Bronchial epithelial cell (primary cell): ENCODE measurements at regions not wholly inside any gene's neighbourhood (a gene's known extent, or its start where the extent isn't known, plus 50 kb on each side); places are given as distances from the start of the nearest gene placed in this dataset.
A peak's percentile ranks its signal among the peaks of the same experiment; 100 is the strongest.

Source experiments
- DNase-seq: peaks from one replicate; pipeline ENCODE4 v3.0.0-alpha.2; 2010; ENCODE audit warnings: low read depth
- FAIRE-seq: peaks from 2 replicates; lab custom pipeline; 2011; peaks lifted over from hg19 to GRCh38; lab: Jason Lieb, UNC
- H3K27me3 ChIP-seq: 2 replicates; pipeline ENCODE4 v1.5.1; 2011; ENCODE audit warnings: low read length; ENCODE audit not compliant: control insufficient read depth, insufficient read depth
- H3K36me3 ChIP-seq: 2 replicates; pipeline ENCODE4 v1.5.1; 2011; ENCODE audit warnings: low read length; ENCODE audit not compliant: control insufficient read depth, insufficient read depth
- H3K4me3 ChIP-seq: 2 replicates; pipeline ENCODE4 v1.5.1; 2011; ENCODE audit warnings: mild to moderate bottlenecking, low read depth, low read length, control low read depth
- CTCF ChIP-seq: IDR thresholded peaks from 2 replicates; pipeline ENCODE4 v1.5.1; 2011; ENCODE audit warnings: mild to moderate bottlenecking, moderate library complexity, low read length, control low read depth, inconsistent platforms; ENCODE audit not compliant: insufficient read depth, severe bottlenecking

- H3K4me3 ChIP-seq: no peak overlapping the region
These were observed 56.2 kb upstream of the ANXA1 start for GRCh38 chr9:73095425-73095824.

GRCh38 chr9:73093740-73094379 lies 57.8 kb upstream of the ANXA1 start:
- Histone ChIP-seq H3K4me3 (no peak overlapping the region), H3K27me3 (no peaks in the 10 kb centered on the region), H3K36me3 (no peaks in the 10 kb centered on the region)
- FAIRE-seq: no peak
- peak; percentile 23 for DNase-seq
- TF ChIP-seq CTCF: no peak

More at GRCh38 chr9:73095425-73095824, 56.2 kb upstream of the ANXA1 start:
- DNase-seq (no peak), FAIRE-seq (no peak)
- Histone ChIP-seq H3K36me3 (no peaks in the 10 kb centered on the region), H3K27me3 (no peaks in the 10 kb centered on the region)
- no peak for TF ChIP-seq CTCF

GRCh38 chr9:73093016-73093739 lies 58.5 kb upstream of the ANXA1 start:
- no peaks in the 10 kb centered on the region for H3K27me3 ChIP-seq
- no peak for TF ChIP-seq CTCF
- no peaks in the 10 kb centered on the region for H3K36me3 ChIP-seq
- no peak for FAIRE-seq
- H3K4me3 ChIP-seq: no peak overlapping the region
- DNase-seq: no peak

GRCh38 chr9:73091909-73092308 lies 59.8 kb upstream of the ANXA1 start:
- no peak for FAIRE-seq
- H3K36me3 ChIP-seq: no peaks in the 10 kb centered on the region
- DNase-seq: no peak
- H3K4me3 ChIP-seq: no peak overlapping the region
- H3K27me3 ChIP-seq: no peaks in the 10 kb centered on the region
- TF ChIP-seq CTCF: no peak

- TF ChIP-seq CTCF: no peak
- DNase-seq (peak; percentile 30), FAIRE-seq (no peak)
- H3K4me3 ChIP-seq: no peak overlapping the region
- no peaks in the 10 kb centered on the region for H3K36me3 ChIP-seq
- H3K27me3 ChIP-seq: no peaks in the 10 kb centered on the region
These were observed 61.5 kb upstream of the ANXA1 start for GRCh38 chr9:73090214-73090613.
